GOT3 (cell line): ENCODE measurements at regions not wholly inside any gene's neighbourhood (a gene's known extent, or its start where the extent isn't known, plus 50 kb on each side); places are given as distances from the start of the nearest gene placed in this dataset.

Experiments used
- DNase-seq: peaks from one replicate; lab custom pipeline; 2025; ENCODE audit warnings: mixed read lengths; lab: John Stamatoyannopoulos, UW

GRCh38 chr15:62469874-62470688 lies 305.0 kb upstream of the C2CD4B start:
- DNase-seq, result peak; percentile 25

GRCh38 chr15:62472616-62473299 lies 307.7 kb upstream of the C2CD4B start:
- DNase-seq, result no peak

DNA sequence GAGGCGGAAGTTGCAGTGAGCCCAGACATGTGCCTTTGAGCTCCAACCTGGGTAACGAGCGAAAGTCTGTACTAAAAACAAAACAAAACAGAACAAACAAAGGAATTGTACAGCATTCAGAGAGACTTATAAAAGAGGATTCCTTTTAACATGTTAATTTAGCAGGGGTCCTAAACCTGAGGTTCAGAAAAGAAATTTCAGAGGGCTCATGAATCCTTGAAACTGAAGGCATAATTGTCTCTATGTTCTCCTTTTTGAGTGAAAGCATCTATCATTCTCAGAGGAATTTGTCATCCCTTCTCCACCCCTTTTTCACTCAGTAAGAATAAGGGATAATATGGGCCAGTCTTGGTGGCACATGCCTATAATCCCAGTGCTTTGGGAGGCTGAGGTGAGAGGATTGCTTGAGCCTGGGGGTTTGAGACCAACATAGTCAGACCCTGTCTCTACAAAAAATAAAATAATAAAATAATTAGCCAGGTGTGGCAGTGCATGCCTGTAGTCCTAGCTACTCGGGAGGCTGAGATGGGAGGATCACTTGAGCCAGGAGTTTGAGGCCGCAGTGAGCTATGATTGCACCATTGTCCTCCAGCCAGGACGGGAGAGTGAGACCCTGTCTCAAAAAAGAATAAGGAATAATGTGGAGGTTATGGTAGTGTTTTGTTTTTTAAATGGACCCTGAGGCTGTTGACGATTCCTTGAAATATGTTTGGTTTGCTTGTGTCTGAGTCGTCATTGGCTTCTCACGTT lies 309.1 kb upstream of the C2CD4B start:
- DNase-seq, result no peak

DNA sequence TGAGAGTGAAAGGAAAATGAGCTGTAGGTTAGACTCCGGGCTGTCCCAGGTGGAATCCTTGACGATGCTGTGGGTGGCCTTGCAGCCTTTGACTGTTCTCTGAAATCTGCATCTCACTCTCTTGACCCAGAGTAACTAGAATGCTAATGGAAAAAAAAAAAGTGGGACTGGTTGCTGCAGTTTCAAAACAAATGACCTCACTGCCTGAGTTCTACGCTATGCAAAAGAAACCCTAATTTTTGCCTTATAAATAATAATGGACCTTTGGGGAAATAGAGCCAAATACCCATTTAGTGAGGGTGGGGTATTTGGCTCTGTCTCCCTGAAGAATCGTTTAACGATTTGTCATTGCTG lies 309.7 kb upstream of the C2CD4B start:
- DNase-seq, result no peak

DNA sequence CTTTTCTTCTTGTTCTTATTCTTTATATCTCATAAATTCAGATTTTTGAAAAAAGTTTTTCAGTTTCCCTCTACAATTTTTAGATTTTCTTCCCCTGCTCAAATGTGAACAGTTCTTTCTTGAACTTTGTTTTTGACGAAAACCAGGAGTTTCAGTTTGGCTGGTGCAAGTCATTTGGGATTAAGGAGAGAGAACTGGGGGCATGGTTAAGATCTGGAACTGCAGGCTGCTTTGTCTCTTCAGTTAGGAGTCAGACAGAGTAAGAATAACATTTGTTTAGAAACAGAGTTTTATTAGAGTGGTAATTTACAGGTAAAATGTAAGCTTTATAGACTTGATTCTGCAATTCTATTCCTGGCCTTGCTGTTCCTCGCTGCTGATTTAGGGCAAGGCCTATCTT lies 310.5 kb upstream of the C2CD4B start:
- no peak for DNase-seq

- DNase-seq, result no peak
Measured at GRCh38 chr15:62476163-62476562, 311.1 kb upstream of the C2CD4B start.

GRCh38 chr15:62477929-62478328 lies 312.8 kb upstream of the C2CD4B start:
- no peak for DNase-seq

- no peak for DNase-seq
Measured at GRCh38 chr15:62482785-62483429, 317.8 kb upstream of the C2CD4B start.

- DNase-seq, result no peak
Measured at GRCh38 chr15:62483814-62484213, 318.7 kb upstream of the C2CD4B start.

GRCh38 chr15:62485170-62485720 lies 320.2 kb upstream of the C2CD4B start:
- DNase-seq, result no peak

GRCh38 chr15:62486041-62486440 lies 321.0 kb upstream of the C2CD4B start:
- no peak for DNase-seq

- DNase-seq, result no peak
Measured at GRCh38 chr15:62488387-62488786, 323.3 kb upstream of the C2CD4B start.

DNA sequence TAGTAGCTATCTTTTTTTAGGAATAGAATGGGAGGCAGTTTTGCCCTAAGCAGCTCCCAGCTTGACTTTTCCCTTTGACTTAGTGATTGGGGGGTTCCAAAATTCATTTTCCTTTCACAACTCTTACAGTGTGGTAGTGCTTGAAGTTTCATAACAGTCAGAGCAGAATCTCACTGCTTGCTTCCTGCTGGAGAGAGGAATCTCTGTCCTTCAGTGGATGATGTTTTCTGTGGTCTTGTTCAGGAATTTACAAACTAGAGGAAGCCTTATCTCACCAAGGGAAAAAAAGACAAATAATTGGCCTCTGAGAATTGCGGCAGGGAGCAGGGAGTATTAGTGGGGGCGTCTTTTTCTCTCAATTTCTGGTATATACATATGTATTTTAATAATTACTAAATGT lies 326.6 kb upstream of the C2CD4B start:
- DNase-seq, result no peak

- DNase-seq, result no peak
Measured at GRCh38 chr15:62492900-62493299, 327.8 kb upstream of the C2CD4B start.

DNA sequence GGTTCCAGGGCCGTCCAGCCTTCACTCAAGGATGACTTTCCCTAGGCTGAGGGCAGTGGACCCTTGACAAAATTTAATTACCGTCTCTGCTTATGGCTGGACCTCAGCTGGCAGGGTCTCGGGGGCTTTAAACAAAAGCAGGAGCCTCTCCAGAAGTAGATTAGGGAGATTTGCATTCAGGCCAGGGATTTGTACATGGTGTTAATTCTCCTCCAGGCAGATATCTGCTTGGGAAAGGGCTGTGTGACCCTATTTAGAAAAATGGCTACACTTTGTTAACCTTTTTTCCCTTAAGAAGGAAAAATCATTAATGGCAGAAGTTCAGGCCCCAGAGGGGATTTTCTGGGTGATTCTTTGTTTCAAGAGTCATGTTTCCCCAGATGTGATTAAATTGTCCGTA lies 329.1 kb upstream of the C2CD4B start:
- no peak for DNase-seq

DNA sequence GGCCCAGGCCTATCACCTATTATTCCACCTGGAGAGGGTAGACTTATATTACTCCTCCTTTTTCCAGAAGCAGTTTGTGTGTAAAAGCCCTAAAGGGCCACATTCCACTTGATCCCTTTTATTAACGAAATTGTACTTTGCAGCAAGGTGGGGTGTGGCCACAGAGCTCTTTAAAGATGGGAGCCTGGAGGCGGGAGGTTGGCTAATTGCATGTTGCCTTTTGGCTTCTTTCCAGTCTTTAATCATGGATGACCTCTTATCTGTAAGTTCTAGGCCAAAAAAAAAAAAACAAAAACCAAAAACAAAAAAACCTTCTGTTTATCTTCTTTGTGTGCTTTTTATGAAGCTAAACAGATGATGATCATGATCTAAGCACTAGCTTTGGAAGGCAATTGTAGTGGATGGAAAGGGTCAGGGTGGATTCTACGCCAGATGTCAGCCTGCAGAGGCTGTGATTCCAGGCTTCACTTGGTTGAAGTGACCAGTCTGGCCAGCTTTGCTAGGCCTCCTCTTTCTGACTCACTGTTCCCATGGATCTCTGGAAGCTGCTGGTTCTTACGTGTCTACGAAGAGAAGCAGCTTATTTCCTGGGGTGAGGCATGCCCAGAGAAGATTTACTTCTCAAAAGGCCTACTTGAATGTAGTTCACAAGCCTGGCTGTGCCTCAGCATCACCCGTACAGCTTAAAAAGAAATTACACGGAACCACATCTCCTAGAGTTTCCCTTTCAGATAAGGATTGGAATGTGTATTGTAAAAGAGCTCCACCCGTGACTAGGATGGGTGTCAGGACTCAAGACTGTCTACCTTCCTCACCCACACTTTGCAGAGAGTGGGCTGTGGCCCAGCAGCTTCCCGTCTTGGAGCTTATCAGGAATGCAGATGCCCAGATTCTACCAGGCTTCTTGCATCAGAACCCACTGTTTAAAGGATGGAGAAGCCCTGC lies 330.9 kb upstream of the C2CD4B start:
- DNase-seq, result no peak

- no peak for DNase-seq
Measured at GRCh38 chr15:62497356-62497755, 332.3 kb upstream of the C2CD4B start.

- no peak for DNase-seq
Measured at GRCh38 chr15:62498278-62498677, 333.2 kb upstream of the C2CD4B start.

DNA sequence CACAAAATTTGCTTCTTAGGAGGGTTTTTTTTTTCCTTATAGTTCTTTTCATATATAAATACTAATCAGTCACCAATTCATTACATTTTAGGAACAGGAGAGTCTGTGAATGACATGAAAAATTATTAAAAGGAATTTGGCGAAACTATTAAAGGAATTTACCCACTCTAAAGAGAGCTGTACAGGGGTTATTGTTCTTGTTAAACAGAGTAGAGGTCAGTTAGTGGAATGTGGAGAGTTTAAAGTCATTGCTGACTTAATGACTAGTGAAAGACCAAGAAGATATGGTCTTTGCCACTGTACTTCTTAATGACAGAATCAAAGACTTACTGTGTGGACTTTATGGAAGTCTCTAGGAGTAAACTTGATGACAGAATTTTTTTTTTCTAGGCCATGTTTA lies 333.6 kb upstream of the C2CD4B start:
- no peak for DNase-seq

GRCh38 chr15:62500325-62500724 lies 335.2 kb upstream of the C2CD4B start:
- no peak for DNase-seq

DNA sequence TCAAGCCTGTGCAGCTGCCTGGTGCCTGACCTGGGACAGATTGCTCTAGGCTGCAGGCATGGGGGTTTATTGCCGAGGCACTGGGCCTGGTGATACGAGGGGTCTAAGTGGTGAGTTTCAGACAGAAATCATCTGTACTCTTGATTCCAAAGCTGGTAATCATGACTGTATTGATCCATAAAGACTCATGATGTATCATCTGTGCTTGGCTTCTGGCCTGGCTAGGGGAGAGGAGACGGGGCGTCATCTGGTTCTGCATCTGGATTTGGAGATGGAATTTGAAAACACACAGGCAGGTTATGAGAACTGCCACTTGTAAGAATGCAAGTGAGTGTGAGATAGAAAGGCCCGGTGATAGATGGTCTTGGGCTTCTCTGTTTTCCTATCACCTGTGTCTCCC lies 337.4 kb upstream of the C2CD4B start:
- no peak for DNase-seq
